ENCODE measurements at regions not wholly inside any gene's neighbourhood (a gene's known extent, or its start where the extent isn't known, plus 50 kb on each side); places are given as distances from the start of the nearest gene placed in this dataset.
"Not testable (repeated sequence)": the region's sequence is repeated elsewhere in the genome, so short reads cannot be mapped to it uniquely, and the experiment has no call there.

DNA sequence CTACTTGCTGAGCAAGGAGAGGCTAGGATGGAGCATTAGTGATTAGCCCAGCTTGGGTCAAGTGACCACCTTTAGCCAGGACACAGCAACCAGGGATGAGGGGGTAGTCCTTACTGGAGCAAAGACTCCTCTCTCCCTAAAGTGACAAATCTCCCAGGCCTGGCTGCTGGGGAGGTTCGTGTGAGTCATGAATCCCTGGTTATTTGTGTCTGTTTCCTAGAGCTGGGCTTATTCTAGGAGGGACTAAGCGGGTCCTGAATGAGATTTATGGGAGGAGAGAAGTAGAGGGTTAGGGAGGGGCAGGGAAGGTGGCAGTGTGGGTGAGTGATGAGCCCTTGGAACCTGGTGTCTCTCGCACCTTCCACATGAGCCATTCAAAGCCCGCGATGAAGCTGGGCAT is 487.3 kb downstream of the TSHZ3 start:
- no peak for DNase-seq

- DNase-seq = no peak
These were observed 485.8 kb downstream of the ZNF536 start for GRCh38 chr19:30857966-30858490.

DNA sequence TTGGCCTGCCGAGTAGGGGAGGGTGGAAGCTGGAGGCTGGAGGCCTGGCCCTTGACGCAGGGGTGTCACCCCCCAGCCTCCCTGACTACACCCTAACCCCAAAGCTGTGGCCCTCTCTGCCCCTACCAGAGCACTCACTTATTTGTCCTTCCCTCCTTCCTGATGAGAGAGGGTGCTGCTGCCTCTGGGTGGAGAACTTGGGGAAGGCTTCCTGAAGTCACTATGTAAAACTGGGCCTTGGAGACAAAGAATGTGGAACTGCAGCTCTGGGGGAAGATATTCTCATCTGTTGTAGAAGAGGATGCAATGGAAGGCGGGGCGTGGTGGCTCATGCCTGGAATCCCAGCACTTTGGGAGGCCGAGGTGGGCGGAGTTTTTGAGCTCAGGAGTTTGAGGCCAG is 485.2 kb downstream of the ZNF536 start:
- no peak for DNase-seq

DNA sequence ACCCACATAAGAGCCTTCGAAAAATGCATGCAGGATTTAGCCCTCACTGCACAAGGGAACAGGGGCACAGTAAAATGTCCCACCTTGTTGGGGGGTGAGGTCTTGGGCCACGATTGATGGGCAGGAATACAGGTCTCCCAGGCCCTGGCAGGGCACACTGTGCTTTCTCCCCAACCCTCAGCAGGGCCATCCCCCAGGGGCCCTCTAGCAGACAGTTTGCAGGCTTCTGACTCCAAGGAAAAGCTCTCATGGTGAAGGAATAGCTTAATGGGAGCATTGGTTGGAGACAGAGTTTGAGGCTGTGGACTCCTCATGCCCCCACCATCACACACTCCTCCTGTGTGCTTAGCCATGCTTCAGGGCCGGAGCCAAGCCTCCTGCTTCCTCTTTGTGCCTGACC is 484.6 kb downstream of the ZNF536 start:
- DNase-seq = no peak

DNA sequence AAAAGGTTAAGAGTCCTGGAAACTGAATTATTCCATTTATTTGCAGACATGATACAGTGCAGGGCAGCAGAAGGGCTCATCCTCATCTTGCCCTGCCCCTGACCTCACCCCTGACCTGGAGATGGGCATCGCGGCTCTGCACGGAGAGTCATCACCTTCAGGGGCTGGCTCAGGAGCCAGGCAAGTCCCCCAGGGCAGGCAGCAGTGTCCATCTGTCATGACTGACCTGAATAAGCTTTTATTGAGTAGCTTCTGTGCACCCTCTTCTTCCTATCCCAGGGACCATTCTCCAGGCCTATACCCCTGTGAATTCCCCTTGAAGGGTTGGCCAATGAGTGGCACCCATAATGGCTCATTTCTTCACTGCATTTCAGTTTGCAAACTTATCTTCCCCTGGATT is 484.2 kb downstream of the ZNF536 start:
- no peak for DNase-seq

GRCh38 chr19:30855442-30855841 is 483.3 kb downstream of the ZNF536 start:
- DNase-seq = no peak

GRCh38 chr19:30854661-30855060 is 482.5 kb downstream of the ZNF536 start:
- DNase-seq = no peak

- DNase-seq = no peak
These were observed 482.0 kb downstream of the ZNF536 start for GRCh38 chr19:30854207-30854606.

DNA sequence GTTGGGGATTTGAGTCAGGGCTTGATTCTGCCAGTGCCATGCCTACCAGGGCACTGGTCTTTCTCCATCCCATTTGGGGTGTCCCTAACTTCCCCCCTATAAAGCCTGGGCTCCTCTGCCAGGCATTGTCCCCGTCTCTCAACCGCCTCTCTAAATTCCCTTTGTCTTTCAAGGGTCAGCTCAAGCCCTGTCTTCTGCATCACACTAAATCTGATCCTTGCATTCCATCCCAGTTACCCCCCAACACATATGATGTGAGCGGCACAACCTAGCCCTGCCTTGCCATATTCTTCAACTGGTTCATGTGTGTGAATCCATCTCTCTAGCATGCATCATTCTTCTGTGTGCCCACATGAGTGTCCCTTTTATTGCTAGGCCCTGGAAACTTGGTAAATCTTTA is 480.9 kb downstream of the ZNF536 start:
- DNase-seq = no peak

GRCh38 chr19:30852168-30852567 is 480.0 kb downstream of the ZNF536 start:
- no peak for DNase-seq

- DNase-seq = no peak
These were observed 479.5 kb downstream of the ZNF536 start for GRCh38 chr19:30851646-30852045.

- DNase-seq = no peak
These were observed 476.6 kb downstream of the ZNF536 start for GRCh38 chr19:30848636-30849425.

- no peak for DNase-seq
These were observed 473.9 kb downstream of the ZNF536 start for GRCh38 chr19:30846102-30846501.

- no peak for DNase-seq
These were observed 470.7 kb downstream of the ZNF536 start for GRCh38 chr19:30842926-30843325.

- DNase-seq = no peak
These were observed 469.8 kb downstream of the ZNF536 start for GRCh38 chr19:30841934-30842333.

DNA sequence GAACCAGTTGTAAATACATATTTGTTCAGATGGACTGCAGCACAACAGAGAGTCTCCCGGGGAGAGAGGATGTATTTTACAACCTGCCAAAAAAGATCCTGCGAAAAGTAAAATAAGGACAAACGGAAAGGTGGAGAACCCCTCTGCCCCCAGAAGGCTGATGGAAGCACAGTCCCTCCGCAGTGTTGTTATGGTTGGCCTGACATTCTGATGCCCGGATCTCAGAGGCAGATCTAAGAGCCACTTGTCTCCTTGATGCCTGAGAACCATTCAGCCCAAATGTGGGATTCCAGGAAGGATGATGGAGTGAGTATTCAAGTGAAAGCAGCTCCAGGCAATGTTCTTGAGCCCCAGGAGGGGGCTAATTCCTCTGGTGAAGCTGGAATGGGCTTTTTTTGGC is 458.7 kb downstream of the ZNF536 start:
- no peak for DNase-seq

DNA sequence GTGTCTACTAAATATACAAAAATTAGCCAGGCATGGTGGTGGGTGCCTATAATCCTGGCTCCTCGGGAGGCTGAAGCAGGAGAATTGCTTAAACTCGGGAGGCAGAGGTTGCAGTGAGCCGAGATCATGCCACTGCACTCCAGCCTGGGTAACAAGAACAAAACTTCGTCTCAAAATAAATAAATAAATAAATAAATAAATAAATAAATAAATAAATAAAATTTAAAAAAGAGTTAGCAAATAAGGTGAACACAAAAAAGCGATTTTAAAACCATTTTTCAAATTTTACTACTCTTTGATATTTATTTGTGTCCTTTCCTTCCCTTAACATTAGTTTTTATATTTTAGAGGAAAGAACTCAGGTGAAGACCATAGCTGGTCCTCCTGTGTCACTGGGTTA is 453.3 kb downstream of the ZNF536 start:
- DNase-seq = not testable (repeated sequence)

- DNase-seq = no peak
These were observed 452.6 kb downstream of the ZNF536 start for GRCh38 chr19:30824809-30825208.

GRCh38 chr19:30817965-30818567 is 445.9 kb downstream of the ZNF536 start:
- no peak for DNase-seq

DNA sequence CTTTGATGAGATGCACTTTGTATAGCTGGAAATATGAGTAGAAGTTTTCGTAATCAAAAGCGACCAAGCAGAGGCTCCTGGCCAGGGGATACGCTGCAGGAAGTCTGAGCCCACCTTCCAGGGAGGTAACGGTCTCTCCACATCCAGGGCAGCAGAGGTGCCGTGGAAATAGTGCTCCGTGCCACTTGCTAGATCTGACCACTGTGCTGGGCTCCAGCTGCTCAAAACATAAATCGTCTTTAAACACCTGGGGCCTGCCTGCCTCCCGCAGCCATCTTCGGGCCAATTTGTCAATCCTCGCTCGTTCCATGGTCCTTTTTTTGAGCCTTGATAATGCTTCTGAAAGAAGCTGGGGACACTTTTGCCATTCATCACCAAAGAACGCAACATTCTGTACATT is 445.0 kb downstream of the ZNF536 start:
- DNase-seq = no peak

- no peak for DNase-seq
These were observed 443.9 kb downstream of the ZNF536 start for GRCh38 chr19:30815889-30816580.

DNA sequence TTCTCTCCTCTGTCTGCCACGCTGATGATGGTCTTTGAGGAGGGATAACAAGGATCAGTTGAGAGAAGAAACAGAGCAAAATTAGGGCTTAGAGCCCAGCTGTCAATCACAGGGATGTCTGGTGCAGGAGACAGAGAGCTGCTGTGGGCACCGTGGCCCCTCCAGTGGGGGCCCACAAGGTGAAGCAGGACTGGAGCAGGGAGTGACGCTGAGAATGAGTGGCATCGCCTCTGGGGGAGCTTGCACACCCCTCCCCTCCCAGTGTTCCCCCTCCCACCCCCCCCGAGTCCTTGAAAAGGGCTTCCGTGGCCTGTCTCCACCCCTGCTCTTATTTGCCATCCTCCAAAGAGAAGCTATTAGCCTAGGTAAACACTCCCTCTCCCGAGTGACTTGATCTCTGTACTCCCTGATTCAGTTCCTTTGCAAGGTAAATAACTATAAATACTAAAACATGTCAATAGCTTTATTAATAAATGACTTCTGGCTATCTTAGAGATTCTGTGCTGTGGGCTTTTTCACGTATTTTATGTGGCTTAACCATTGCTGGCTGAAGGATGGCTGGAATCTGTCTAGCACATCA is 440.0 kb downstream of the ZNF536 start:
- DNase-seq = no peak

DNA sequence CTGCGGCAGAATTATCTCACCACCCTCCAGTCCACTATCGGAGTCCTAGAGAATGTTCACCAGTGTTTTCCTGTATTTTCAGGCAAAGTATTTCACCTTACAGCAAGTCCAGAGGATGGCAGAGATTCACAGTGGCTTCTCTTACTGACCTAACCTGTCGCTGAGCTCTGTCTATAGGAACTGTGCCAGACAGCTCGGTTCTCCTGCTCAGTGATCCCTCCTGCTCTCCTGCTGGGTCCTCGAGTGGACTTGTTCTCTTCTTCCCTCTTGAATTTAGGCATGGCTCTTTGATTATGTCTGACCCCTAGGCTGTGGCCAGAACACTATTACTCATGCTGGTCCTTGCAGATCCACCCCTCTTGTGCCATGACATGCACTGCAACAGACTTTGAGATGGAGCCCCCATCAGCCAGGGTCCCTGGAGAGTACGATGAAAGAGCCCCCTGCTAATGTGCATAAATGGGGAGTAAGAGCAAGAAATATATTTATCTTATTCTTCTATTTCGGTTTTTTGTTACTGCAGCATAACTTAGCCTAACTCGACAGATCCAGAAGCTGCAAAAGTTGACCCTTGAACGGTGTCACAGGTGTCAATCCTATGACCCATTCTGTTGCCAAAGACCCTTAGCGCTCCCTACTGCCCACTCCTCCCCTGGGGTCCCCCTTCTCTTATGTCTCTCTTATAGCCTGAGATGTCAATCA is 439.4 kb downstream of the ZNF536 start:
- no peak for DNase-seq
